HCEC 1CT (cell line): ENCODE measurements at regions not wholly inside any gene's neighbourhood (a gene's known extent, or its start where the extent isn't known, plus 50 kb on each side); places are given as distances from the start of the nearest gene placed in this dataset.
"Not testable (repeated sequence)": the region's sequence is repeated elsewhere in the genome, so short reads cannot be mapped to it uniquely, and the experiment has no call there.

Experiments used
- DNase-seq: peaks from one replicate; pipeline ENCODE4 v3.0.0-alpha.2; 2017

DNA sequence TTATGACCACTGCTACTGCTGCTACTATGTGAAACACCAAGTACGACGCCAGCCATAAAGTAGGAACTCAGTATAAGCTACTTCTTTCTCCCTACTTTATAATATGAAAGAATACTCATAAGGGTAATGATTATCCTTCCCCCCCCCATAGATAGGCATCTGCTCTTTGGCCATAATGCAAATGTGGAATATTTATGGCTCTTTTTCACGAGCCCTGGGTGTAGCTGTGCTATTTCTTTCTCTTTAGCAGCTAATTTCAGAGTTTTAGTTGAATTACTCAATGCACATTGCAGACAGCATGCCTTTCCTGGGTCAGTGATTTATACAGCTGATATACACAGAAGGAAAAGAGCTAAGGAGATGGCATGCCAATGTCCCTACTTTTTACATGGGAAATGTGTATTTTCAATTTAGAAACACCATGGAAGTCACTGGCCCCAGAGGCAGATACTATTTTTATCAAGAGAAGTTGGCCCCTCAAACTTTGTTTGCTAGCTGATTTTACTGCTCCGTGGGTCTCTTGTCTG is 234.1 kb upstream of the KIAA1217 start:
- DNase-seq, result no peak

DNA sequence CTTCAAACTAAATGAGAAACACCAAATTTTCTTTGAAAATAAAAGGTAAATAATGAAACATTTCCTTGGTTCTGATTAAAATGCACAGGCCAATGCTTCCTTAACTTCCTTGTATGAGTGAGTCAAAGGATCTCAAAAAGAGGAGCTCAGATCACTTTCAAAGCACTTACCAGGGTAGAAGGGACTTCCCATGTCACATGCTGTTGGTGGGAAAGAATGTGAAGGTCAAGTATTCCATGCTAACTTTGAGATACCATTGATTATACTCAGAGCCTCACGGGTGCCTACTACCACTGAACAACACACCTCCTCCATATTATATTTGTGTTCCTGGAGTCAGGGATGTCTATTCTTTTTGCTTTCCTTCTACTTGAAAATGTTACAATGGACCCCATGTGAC is 233.5 kb upstream of the KIAA1217 start:
- DNase-seq, result no peak

DNA sequence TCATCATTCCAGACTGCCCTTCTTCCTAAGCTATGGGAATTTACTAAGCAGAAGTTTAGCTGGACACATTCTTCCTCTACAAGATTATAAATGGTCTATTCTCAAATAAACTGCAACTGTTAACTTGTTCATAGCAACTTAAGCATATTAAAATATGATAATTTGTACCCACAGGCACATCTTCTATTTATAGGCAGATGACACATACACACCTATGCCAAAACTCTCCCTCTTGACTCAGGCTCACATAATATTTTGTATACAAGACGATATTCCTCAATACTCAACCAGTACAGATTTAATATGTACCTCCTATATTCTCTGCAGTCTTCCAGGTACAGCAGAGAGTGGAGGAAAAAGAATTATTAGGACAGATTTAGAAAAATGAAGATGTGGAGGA is 232.7 kb upstream of the KIAA1217 start:
- DNase-seq, result no peak

DNA sequence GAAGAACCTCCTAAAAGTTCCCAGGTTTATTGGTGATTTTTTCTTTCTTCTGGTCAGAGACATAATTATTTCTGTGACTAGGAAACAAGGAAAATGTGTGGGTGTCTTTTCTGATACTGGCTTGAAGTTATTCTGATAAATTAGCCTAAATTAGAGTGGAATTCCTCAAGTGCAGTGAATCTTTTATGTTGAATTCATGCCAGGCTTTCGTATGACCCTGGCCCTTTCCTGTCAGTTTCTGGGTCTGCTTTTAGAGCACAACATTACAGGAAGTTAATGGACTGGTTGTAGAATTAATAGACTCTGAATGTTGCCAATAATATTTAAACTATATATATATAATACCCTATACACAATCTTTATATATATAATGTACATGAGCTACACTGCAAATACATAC is 230.6 kb upstream of the KIAA1217 start:
- no peak for DNase-seq

DNA sequence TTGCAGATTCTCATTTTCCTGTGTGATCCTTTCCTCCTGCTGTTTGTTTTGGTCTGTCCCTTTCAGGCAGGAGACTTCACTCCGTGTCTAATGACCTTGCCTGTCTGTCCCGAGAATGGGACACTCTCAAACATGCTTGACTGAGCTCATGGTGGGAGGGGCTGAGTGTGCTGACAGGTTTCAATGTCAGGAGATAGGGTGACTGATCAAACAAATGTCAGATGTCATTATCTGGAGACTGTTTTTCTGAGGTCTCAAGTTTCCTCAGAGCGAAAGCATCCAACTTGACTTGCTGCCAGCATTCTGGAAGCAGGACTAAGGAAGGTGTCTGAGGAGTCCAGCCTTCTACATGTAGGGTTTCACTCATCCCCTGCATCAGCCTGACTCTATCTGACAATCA is 228.8 kb upstream of the KIAA1217 start:
- no peak for DNase-seq

DNA sequence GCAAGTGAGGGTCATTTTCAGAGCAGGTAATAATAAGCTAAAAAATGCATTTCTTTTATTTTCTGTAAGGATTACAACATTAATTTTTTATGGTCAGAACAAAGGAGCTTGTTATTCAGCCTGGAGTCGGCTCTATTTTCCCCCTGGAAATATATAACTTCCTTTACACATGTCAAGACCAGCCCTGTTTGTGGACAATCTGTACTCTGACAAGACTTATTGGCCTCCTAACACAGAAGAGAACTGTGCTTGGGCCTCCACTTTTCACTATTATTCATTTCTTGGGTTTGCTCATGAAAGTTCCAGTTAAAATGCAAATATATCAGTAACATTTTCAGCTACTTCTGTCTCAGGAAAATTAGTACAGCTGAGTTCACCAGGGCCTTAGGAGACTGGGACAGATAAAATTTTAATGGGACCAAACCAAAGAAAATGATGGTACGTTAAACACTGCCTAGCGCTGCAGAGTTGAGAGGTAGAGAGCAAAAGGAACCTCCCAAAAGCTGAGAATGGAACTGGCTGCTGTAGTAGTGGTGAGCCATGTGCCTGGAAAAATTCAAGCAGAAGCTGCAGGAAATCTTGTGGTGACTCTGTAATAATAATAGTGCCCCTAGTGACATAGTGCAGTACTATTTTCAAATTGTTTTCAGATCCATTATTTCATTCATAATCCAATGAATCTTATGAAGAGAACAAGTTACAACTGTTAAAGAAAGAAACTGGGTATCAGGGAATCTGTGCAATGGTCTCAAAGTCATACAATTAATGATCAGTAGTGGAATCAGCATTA is 227.2 kb upstream of the KIAA1217 start:
- DNase-seq, result no peak

DNA sequence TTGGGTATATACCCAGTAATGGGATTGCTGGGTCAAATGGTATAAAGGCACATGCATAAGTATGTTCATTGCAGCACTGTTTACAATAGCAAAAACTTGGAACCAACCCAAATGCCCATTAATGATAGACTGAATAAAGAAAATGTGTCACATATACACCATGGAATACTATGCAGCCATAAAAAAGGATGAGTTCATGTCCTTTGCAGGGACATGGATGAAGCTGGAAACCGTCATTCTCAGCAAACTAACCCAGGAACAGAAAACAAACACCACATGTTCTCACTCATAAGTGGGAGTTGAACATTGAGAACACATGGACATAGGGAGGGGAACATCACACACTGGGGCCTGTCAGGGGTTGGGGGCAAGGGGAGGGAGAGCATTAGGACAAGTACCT is 224.5 kb upstream of the KIAA1217 start:
- DNase-seq, result not testable (repeated sequence)

DNA sequence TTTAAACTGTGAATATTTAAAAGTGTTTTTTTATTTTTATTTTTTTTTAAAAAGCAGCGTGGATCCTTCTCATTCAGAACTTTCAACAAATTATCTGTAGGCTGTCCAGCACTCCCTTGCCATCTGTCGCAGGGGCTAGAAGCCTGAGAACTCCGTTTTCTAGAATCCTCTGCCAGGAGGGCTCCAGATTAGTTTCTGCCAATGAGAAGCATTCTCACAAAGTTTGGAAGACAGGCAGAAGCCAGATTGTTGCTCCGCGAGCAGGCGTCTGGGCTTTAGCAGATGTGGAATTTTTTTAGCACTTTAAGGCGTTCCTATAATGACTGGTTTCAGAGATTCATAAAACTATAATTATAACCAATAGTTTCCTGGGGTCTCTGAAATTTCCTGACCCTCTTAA is 220.9 kb upstream of the KIAA1217 start:
- DNase-seq, result no peak

DNA sequence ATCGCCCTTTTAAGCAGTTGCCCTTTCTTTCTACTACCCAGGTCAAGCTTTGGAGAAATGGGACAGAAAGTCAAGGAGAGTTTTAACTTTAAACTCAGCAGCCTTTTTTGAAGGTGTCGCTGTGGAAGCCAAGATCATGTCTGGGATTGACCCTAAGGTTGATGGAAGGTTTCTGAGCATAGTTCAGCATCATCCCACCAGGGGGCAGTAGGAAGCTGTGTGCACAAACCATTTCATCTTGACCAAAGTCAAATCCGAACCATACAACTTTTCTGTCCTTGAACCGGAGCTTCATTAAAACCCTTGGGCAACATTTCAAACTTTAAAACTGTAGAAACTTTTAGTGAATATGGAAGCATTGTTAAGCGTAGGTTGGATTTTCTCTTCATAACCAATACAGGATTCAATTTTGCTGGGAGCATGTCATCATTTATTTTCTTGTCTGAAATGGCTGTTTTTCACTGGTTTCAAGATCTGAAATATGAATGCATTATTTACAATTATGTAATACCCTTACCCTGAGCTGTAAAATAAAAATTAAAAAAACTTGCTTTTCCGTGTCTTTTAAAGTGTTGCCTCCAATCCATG is 214.4 kb upstream of the KIAA1217 start:
- DNase-seq, result peak; percentile 2

DNA sequence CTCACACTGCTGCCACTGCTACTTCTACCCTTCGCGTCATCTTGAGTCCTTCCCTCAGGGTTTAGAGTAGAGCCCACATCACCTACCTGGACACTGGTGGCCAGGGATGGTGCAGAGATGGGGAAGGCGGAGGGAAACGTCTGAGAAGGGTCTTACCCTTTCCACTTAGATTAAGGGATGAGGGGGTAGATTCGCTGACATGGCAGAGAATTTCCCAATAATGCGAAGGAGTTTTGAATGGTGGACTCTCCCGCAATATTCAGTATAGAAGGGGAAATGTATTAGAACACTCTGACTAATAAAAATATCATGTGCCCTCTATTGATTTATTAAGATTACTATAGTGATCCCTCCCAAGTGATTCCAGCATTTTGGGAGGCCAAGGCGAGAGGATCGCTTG is 209.5 kb upstream of the KIAA1217 start:
- DNase-seq, result no peak

DNA sequence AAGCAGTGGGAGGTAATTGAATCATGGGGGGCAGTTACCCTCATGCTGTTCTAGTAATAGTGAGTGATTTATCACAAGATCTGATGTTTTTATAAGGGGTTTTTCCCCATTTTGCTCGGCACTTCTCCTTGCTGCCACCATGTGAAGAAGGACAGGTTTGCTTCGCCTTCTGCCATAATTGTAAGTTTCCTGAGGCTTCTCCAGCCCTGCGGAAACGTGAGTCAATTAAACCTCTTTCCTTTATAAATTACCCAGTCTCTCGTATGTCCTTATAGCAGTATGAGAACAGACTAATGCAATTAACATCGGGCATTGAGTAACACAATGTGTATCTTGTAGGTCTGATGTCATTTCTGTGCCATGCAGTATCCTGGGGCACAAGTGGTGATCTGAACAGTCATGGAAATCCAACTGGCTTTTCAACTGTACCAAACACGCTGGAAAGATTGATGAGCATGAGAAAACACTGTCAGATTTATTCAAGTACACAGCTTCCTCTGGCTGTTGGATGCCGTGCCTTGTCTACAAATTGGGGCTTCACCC is 208.6 kb upstream of the KIAA1217 start:
- DNase-seq, result no peak

DNA sequence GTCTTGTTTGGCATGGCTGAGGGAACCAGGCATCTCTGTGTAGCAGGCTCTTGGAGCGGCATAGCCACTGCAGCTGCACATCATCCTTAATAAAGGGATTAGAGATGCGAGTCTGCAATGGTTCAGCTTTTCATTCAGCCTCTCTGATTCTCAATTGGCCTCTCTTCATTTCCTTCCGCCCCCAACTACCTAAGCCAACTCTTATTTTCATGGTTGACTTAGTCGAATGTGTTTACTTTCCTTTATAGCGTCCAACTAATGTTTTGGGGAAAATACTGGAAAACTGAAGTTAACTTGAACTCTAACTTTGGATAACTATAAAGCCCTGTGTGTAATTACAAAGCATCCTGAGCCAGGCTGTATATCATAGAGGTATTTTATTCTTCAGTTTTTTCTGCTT is 202.2 kb upstream of the KIAA1217 start:
- DNase-seq, result no peak

DNA sequence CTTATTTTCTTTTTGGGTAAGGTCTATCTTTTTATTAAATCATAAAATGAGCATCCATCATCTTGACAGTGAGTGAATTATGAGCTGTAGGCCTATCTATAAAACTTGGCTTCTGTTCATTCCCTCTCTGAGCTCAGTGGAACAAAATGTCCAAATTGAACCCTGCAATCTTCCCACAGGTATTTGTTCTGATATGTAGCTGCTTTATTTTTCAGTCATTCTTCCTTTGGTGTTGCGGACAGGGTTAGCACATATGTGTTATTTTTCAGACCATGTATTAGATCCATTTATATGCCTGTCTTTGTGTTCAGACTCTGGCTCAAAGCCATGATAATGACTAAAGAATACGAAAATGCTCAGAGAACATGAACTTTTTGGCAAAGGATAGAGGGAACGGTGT is 201.6 kb upstream of the KIAA1217 start:
- no peak for DNase-seq

DNA sequence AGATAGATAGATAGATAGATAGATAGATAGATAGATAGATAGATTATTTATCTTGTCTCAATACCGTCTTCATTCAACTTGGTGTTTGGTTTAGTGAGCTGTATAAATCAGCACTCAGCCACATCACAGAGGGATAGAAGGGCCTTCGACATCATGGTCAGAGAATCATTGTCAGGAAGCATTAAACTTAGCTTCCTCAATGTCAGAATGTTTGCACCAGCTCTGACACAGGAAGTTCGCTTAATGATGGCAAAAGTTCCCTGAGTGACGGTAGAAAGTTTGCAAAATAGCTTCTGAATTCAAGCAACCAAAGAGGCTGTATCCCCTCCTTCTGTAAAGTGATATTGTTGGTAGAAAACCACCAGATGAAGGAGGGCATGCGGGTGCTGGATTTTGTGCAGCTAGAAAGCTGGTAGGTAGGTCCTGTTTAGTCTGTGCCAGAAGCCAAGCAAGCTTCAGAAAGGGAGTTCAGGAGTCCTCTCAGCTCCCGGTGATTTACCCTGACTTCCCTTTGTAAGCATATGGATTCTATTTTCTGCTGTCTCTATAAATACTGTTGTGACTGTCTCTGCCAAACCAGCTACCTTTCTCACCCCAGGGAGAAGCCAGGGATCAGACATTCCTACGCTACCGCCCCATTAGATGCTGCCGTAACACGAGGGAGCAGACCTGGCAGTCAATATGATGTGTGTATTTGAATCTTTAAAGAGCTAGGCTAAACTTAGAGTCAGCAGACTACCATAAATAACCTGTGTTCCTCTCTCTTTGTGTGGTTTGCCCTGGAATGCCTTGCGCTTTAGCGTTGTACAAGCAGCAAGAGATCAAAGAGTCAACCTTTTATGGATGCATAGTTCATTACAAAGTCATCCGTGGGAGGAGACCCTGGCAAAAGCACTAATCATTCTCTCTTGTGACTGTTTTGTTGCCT is 200.5 kb upstream of the KIAA1217 start:
- no peak for DNase-seq

DNA sequence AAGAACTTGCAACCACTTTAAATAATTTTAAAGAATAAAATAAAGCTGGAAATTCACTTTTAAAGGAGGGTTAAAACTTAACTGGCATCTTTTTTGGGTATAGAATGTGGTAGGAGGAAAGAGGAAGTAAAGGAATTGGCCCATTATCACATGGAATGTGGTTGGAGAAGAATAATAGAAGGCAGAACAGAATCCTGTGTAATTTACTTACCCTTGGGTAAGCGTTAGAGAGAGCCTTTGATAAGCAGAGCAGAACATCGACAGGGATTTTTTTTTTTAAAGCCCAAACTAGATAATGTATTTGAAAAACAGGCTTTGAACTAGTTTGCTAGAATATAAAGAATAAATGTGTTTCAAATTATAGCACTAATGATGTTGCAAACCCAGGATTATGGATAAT is 199.8 kb upstream of the KIAA1217 start:
- DNase-seq, result no peak

DNA sequence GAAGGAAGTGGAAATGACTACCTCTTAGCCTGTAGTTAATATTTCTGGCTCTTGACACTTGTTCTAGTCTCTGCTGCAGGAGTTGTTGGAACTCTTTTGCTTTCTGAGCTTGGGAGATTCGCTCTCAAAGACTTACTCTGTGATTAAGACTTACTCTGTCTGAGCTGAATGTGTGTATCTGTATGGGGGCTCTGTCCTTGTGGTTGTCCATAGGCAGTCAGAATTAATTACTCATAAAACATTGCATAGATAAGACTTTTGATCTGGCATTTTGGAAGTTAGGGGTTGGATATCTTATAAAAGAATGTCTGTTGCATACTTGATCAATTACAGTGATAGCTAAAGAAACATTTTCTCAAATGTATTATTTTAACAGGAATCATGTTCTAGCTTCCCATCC is 199.2 kb upstream of the KIAA1217 start:
- no peak for DNase-seq

DNA sequence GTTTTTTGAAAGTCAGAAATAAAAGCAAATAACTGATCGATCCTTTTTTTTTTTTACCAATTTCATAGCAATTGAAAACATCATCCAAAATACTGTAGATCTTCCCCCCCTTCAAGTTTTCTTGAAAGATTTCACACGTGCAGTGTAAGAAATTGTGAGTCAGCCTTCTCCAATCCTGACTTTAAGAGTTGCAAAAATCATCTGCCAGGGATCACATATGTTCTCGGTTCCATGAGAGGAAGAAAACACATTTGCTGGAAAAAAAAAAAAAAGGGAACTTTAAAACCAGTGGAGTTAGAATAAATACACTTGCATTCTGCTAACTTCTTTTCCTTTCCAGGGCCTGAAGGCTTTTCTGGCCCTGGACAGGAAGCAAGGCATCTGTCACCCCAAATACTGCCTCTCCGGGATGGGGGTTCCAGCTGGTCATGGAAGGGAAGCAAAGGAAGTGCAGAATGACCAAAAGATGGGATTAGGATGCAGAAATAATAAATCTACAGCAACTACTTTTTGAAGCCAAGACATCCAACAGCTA is 198.4 kb upstream of the KIAA1217 start:
- DNase-seq, result no peak

DNA sequence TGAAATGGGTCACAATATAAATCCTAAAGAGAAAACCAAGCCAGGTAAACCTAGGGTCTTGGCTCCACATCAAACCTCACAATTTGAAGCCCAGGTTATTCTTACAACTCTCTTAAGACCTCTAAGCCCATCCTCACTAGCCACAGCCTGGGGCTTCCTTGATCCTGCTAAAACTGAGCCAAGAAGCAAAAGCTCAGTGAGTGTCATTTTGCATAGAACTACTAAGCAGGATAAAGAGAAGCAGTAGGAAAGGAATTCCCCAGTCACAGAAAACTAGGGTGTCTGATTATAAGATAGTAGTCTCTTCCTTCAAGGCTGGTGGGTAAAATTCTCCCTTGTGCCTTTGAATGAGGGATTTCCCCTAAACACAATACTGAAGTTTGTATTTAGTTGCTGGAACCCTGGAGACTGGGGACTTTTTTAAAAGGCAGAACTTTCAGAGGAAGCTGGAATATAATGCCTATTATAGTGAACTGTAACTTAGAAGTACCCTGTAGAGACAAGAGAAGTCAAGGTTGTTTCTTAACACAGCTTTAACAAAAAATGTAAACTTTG is 196.6 kb upstream of the KIAA1217 start:
- no peak for DNase-seq

DNA sequence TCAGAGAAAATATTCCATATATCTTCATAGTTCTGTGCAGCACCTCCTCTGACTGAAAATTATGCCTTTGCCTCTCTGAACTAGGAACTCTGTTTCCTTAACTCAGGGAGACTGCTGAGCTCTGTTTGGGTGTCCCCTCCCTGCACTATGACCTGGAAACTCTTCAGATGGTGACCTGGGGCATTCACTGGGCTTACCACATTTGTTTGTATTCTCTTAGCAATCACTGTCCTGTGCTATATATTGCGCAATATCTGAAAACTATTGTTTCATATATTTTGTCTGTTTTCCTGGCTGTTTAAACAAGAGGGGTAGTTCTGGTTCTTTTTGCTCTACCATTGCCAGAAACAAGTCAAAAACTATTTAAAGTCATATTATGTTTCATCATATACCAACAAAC is 181.8 kb upstream of the KIAA1217 start:
- DNase-seq, result no peak

DNA sequence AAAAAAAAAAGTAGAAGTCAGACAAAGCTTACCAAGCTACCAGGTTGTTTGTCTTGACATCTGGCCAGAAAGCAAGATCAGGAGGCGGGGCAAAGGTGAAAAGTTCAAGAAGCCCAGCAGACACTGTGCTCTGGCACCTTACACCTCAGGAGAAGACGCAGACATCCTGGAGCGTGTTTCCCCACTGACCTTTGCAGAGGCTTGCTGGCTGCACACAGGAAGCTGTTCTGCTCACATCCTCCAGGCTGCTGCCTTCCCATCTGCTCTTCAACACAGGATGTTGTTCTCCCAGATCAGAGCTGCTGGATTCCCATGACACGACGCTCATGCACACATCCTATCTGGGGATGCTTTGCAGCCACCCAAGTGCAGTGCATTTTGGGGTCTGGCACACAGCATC is 174.4 kb upstream of the KIAA1217 start:
- no peak for DNase-seq

DNA sequence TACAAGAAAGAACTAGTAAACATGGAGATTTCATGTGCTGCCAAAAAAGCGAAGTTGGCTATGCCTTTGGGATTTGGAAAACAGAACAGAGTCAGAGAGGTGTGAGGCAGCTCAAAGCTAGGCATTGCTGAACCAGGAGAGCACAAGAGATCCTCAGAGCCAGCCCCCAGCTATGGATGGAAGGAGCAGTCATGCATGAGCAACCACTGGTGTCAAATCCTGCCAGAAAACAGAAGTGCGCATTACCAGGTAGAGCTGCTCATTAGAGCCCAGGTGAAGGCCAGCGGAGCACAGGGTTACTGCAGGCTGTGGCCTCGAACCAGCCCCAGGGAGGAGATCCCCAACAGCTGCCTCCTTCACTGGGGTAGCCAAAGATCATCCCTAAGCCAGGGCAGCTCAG is 173.2 kb upstream of the KIAA1217 start:
- DNase-seq, result no peak

DNA sequence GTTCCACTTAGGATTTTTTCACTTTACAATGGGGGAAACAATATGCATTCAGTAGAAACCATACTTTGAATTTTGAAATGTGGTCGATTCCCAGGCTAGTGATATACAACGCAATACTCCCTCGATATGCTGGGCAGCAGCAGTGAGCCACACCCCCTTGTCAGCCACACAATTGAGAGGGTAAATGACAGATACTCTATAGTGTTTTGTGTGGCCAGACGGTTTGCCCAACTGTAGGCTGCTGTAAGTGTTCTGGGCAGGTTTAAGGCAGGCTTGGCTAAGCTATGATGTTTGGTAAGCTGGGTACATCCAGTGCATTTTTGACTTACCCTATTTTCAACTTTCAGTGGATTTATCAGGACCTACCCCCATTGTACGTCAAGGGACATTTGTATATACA is 169.6 kb upstream of the KIAA1217 start:
- no peak for DNase-seq

DNA sequence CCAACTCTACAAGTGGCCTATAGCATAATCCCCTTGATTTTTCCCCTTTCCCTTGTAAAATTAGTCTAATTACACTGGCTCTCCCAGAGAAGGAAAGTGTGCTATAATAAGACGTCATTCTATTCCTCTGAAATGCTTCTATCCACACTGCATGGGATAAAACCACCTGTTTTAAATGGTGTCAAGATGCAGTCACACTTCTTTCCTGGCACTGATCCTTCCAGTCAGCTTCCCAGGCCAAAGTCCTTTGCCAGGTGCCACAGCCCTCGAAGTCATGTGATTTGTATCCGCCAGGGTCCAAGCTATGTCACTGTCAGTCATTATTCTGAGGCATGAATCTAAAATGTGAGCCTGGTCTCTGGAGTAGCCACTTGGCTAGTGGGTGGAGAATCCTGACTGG is 169.0 kb upstream of the KIAA1217 start:
- DNase-seq, result no peak
